ENCODE measurements at regions not wholly inside any gene's neighbourhood (a gene's known extent, or its start where the extent isn't known, plus 50 kb on each side); places are given as distances from the start of the nearest gene placed in this dataset.

DNA sequence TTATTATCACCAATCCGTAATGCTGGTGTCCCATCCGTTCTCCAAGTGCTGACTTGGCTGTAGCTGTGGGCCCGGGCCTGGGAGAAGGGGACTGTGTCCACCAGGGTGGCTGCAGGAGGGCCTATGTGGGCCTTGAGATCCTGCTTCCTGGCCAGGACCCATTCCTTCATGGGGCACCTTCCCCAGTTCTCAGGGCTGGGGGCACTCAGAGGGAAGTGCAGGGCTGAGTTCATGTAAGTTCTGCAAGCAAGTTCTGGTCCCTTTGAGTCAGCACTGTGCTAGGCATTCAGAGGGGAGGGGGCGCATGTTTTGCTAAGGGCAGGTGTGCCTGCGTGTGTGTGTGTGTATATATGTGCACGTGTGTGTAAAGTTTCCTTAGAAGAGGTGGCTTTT lies 94.0 kb downstream of the GLI2 start:
- Histone ChIP-seq H3K27me3 (ENCODE audit: control insufficient read depth in 2 of 2, insufficient read depth in 2 of 2, low read length in 2 of 2) (no peaks in the 10 kb centered on the region), H4K20me1 (replicated peaks; ENCODE audit: control insufficient read depth, extremely low read depth, insufficient read depth, low read length) (no peaks in the 10 kb centered on the region), H3K9ac (replicated peaks; ENCODE audit: extremely low read depth, insufficient read depth, low read length) (no peak overlapping the region), H3K79me2 (ENCODE audit: control insufficient read depth, insufficient read depth, low read length) (no peaks in the 10 kb centered on the region), H3K9me3 (replicated peaks; ENCODE audit: control insufficient read depth, insufficient read depth, low read length) (no peaks in the 10 kb centered on the region), H3K36me3 (ENCODE audit: control insufficient read depth in 2 of 2, extremely low read depth in 1 of 2, insufficient read depth in 2 of 2, low read length in 2 of 2) (no peaks in the 10 kb centered on the region), H2AFZ (ENCODE audit: low read depth, low read length) (no peak overlapping the region), H3K4me1 (ENCODE audit: control insufficient read depth, extremely low read depth, insufficient read depth, low read length) (no peaks in the 10 kb centered on the region), H3K27ac (ENCODE audit: insufficient read depth, low read depth, low read length) (no peak overlapping the region), H3K4me3 (replicated peaks in 1 of 3; ENCODE audit: insufficient read depth in 1 of 3, low read depth in 1 of 3, low read length in 3 of 3) (no peak overlapping the region), H3K9me1 (replicated peaks; ENCODE audit: control insufficient read depth, extremely low read depth, insufficient read depth, low read length) (no peaks in the 10 kb centered on the region), H3K4me2 (ENCODE audit: insufficient read depth, low read length) (no peak overlapping the region)
- intact Hi-C loops (cut with micrococcal nuclease) = no loop called here
- ChIA-PET POLR2A (no interaction called here), CTCF (no interaction called here)
- dilution Hi-C loops (cut with MboI; ENCODE audit: extremely low pct_ligation_motif_present, low sequenced_read_pairs) = no loop called here
- no peak for TF ChIP-seq MYC (IDR thresholded peaks at IDR 0.05; ENCODE audit: low read depth, low read length)
- TF ChIP-seq EZH2 (IDR thresholded peaks at IDR 0.05; ENCODE audit: borderline replicate concordance, low read depth, low read length, severe bottlenecking) = no peak
- TF ChIP-seq GATA2 (IDR thresholded peaks at IDR 0.05; ENCODE audit: insufficient read depth, insufficient read length, low read depth, low read length) = no peak
- no peak for TF ChIP-seq FOS (IDR thresholded peaks at IDR 0.05; ENCODE audit: borderline replicate concordance, insufficient read depth, low read length)
- TF ChIP-seq, protein P1, sequence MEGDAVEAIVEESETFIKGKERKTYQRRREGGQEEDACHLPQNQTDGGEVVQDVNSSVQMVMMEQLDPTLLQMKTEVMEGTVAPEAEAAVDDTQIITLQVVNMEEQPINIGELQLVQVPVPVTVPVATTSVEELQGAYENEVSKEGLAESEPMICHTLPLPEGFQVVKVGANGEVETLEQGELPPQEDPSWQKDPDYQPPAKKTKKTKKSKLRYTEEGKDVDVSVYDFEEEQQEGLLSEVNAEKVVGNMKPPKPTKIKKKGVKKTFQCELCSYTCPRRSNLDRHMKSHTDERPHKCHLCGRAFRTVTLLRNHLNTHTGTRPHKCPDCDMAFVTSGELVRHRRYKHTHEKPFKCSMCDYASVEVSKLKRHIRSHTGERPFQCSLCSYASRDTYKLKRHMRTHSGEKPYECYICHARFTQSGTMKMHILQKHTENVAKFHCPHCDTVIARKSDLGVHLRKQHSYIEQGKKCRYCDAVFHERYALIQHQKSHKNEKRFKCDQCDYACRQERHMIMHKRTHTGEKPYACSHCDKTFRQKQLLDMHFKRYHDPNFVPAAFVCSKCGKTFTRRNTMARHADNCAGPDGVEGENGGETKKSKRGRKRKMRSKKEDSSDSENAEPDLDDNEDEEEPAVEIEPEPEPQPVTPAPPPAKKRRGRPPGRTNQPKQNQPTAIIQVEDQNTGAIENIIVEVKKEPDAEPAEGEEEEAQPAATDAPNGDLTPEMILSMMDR (IDR thresholded peaks at IDR 0.05; ENCODE audit: extremely low read depth in 1 of 2, insufficient read depth in 1 of 2, low read depth in 1 of 2, low read length in 2 of 2) = no peak
- TF ChIP-seq JUN (IDR thresholded peaks at IDR 0.05; ENCODE audit: borderline replicate concordance, insufficient read depth, insufficient read length, low read depth) = no peak
- no peak for TF ChIP-seq POLR2A (IDR thresholded peaks at IDR 0.05; ENCODE audit: low read depth, low read length)
- TF ChIP-seq, protein P2, sequence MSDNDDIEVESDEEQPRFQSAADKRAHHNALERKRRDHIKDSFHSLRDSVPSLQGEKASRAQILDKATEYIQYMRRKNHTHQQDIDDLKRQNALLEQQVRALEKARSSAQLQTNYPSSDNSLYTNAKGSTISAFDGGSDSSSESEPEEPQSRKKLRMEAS (IDR thresholded peaks at IDR 0.05; ENCODE audit: insufficient read depth, insufficient read length) = no peak
- BruUV-seq (replicated peaks) = no TSS peak
- DNase-seq (ENCODE audit: low read depth, low spot score) (no peak), FAIRE-seq (no peak)
